ENCODE measurements at regions not wholly inside any gene's neighbourhood (a gene's known extent, or its start where the extent isn't known, plus 50 kb on each side); places are given as distances from the start of the nearest gene placed in this dataset.
A peak's percentile ranks its signal among the peaks of the same experiment; 100 is the strongest.
"Not testable (repeated sequence)": the region's sequence is repeated elsewhere in the genome, so short reads cannot be mapped to it uniquely, and the experiment has no call there.

GRCh38 chr11:34001557-34002064 lies 49.9 kb upstream of the CAPRIN1 start:
- POLR2A ChIA-PET, result no interaction called here

GRCh38 chr11:33999393-33999792 lies 52.1 kb upstream of the CAPRIN1 start:
- no peaks in the 10 kb centered on the region for H3K36me3 Mint-ChIP-seq (ENCODE audit: low read depth)
- no peak overlapping the region for H3K27ac Mint-ChIP-seq
- H3K27me3 Mint-ChIP-seq, result peaks cover 11% of the 10 kb centered on the region
- ChIA-PET CTCF (interaction anchor here (1.0 to 3.9 kb wide), 3 partner anchors 12 to 141 kb away, joined by 3 to 38 read pairs (median 3); no protein-coding TSS in a partner anchor), POLR2A (no interaction called here)
- intact Hi-C loops (cut with DNase I, micrococcal nuclease), result loop anchor here (5.0 kb wide), 2 partner anchors 53 to 493 kb away; partner anchors contain the start of gene CAPRIN1 (in 1 of the 2)
- H3K4me3 Mint-ChIP-seq, result no peak overlapping the region
- DNase-seq, result no peak
- no peak for ATAC-seq
- H3K4me1 Mint-ChIP-seq, result peaks cover 9% of the 10 kb centered on the region
- no peaks in the 10 kb centered on the region for H3K9me3 Mint-ChIP-seq (ENCODE audit: low read depth)

More at GRCh38 chr11:34001557-34002064, 49.9 kb upstream of the CAPRIN1 start:
- Mint-ChIP-seq H3K4me1 (peaks cover 9% of the 10 kb centered on the region), H3K4me3 (no peak overlapping the region), H3K27ac (no peak overlapping the region), H3K36me3 (ENCODE audit: low read depth) (no peaks in the 10 kb centered on the region), H3K27me3 (peaks cover 10% of the 10 kb centered on the region), H3K9me3 (ENCODE audit: low read depth) (no peaks in the 10 kb centered on the region)
- no peak for DNase-seq
- intact Hi-C loops (cut with DNase I, micrococcal nuclease), result no loop called here
- ATAC-seq, result no peak
- CTCF ChIA-PET, result interaction anchor here (0.7 kb wide), 1 partner anchor 18 kb away, joined by 3 read pairs; no protein-coding TSS in a partner anchor

- CTCF ChIA-PET, result interaction anchor here (0.6 to 3.9 kb wide), 26 partner anchors 9 to 495 kb away, joined by 3 to 38 read pairs (median 4); partner anchors contain the start of genes ABTB2, CAPRIN1 and NAT10
- Mint-ChIP-seq H3K27me3 (peaks cover 11% of the 10 kb centered on the region), H3K9me3 (ENCODE audit: low read depth) (no peaks in the 10 kb centered on the region), H3K36me3 (ENCODE audit: low read depth) (no peaks in the 10 kb centered on the region), H3K4me3 (no peak overlapping the region), H3K27ac (no peak overlapping the region), H3K4me1 (peaks cover 9% of the 10 kb centered on the region)
- peak; percentile 18 for ATAC-seq
- POLR2A ChIA-PET, result no interaction called here
- intact Hi-C loops (cut with DNase I, micrococcal nuclease), result loop anchor here (1.0 to 5.0 kb wide), 8 partner anchors 54 to 495 kb away; partner anchors contain the start of genes CAPRIN1 (in 2 of the 2) and NAT10 (in 1 of the 2)
- no peak for DNase-seq
Observed at GRCh38 chr11:33997584-33998251, 53.8 kb upstream of the CAPRIN1 start.

- Mint-ChIP-seq H3K4me3 (no peak overlapping the region), H3K27me3 (peaks cover 11% of the 10 kb centered on the region), H3K4me1 (peaks cover 9% of the 10 kb centered on the region), H3K9me3 (ENCODE audit: low read depth) (no peaks in the 10 kb centered on the region), H3K36me3 (ENCODE audit: low read depth) (no peaks in the 10 kb centered on the region), H3K27ac (no peak overlapping the region)
- ATAC-seq (peak; percentile 99), DNase-seq (peak; percentile 84)
- intact Hi-C loops (cut with DNase I, micrococcal nuclease), result loop anchor here (1.0 to 5.0 kb wide), 8 partner anchors 55 to 496 kb away; partner anchors contain the start of genes CAPRIN1 (in 2 of the 2) and NAT10 (in 1 of the 2)
- ChIA-PET POLR2A (interaction anchor here (0.5 to 0.6 kb wide), 2 partner anchors 129 to 144 kb away, joined by 3 read pairs; no protein-coding TSS in a partner anchor), CTCF (interaction anchor here (0.6 to 3.9 kb wide), 31 partner anchors 9 to 496 kb away, joined by 3 to 38 read pairs (median 4); partner anchors contain the start of genes ABTB2, CAPRIN1 and NAT10)
Observed at GRCh38 chr11:33996498-33997454, 54.8 kb upstream of the CAPRIN1 start.

GRCh38 chr11:33994937-33995336 lies 56.6 kb upstream of the CAPRIN1 start:
- ATAC-seq, result no peak
- ChIA-PET POLR2A (interaction anchor here (0.7 kb wide), 1 partner anchor 157 kb away, joined by 5 read pairs; no protein-coding TSS in a partner anchor), CTCF (interaction anchor here (0.5 to 0.8 kb wide), 4 partner anchors 11 to 376 kb away, joined by 3 to 4 read pairs (median 4); no protein-coding TSS in a partner anchor)
- DNase-seq, result no peak
- peaks cover 13% of the 10 kb centered on the region for H3K27me3 Mint-ChIP-seq
- H3K4me3 Mint-ChIP-seq, result no peak overlapping the region
- H3K4me1 Mint-ChIP-seq, result peaks cover 14% of the 10 kb centered on the region
- no peaks in the 10 kb centered on the region for H3K36me3 Mint-ChIP-seq (ENCODE audit: low read depth)
- no peaks in the 10 kb centered on the region for H3K9me3 Mint-ChIP-seq (ENCODE audit: low read depth)
- intact Hi-C loops (cut with DNase I, micrococcal nuclease), result loop anchor here (5.0 kb wide), 2 partner anchors 57 to 497 kb away; partner anchors contain the start of gene CAPRIN1 (in 1 of the 2)
- H3K27ac Mint-ChIP-seq, result no peak overlapping the region

- H3K27me3 Mint-ChIP-seq; H3K9me3 Mint-ChIP-seq (ENCODE audit: low read depth); ATAC-seq; intact Hi-C loops (cut with DNase I, micrococcal nuclease); H3K4me1 Mint-ChIP-seq; H3K36me3 Mint-ChIP-seq (ENCODE audit: low read depth); POLR2A ChIA-PET: not testable (repeated sequence)
- CTCF ChIA-PET, result interaction anchor here (0.6 to 0.8 kb wide), 3 partner anchors 132 to 275 kb away, joined by 3 to 4 read pairs (median 3); no protein-coding TSS in a partner anchor
- Mint-ChIP-seq H3K27ac (peak overlapping the region; percentile 37), H3K4me3 (peak overlapping the region; percentile 49)
- peak; percentile 9 for DNase-seq
Observed at GRCh38 chr11:33991136-33991535, 60.4 kb upstream of the CAPRIN1 start.

GRCh38 chr11:33990131-33990530 lies 61.4 kb upstream of the CAPRIN1 start:
- ATAC-seq; H3K4me3 Mint-ChIP-seq; H3K36me3 Mint-ChIP-seq (ENCODE audit: low read depth); intact Hi-C loops (cut with DNase I, micrococcal nuclease); POLR2A ChIA-PET; DNase-seq; H3K4me1 Mint-ChIP-seq; H3K9me3 Mint-ChIP-seq (ENCODE audit: low read depth); H3K27ac Mint-ChIP-seq; H3K27me3 Mint-ChIP-seq: not testable (repeated sequence)
- CTCF ChIA-PET, result interaction anchor here (1.0 to 3.9 kb wide), 2 partner anchors 120 to 128 kb away, joined by 4 to 30 read pairs; no protein-coding TSS in a partner anchor

- Mint-ChIP-seq H3K4me3 (no peak overlapping the region), H3K27ac (no peak overlapping the region), H3K9me3 (ENCODE audit: low read depth) (no peaks in the 10 kb centered on the region), H3K4me1 (peaks cover 4% of the 10 kb centered on the region), H3K27me3 (peaks cover 7% of the 10 kb centered on the region), H3K36me3 (ENCODE audit: low read depth) (no peaks in the 10 kb centered on the region)
- DNase-seq (no peak), ATAC-seq (no peak)
- intact Hi-C loops (cut with DNase I, micrococcal nuclease), result loop anchor here in 1 of 2 experiments (2.0 kb wide), 1 partner anchor 181 kb away; no protein-coding TSS in a partner anchor
- POLR2A ChIA-PET, result no interaction called here
- CTCF ChIA-PET, result interaction anchor here (1.0 to 3.9 kb wide), 4 partner anchors 59 to 132 kb away, joined by 4 to 30 read pairs (median 18); no protein-coding TSS in a partner anchor
Observed at GRCh38 chr11:33989461-33989860, 62.1 kb upstream of the CAPRIN1 start.

- H3K36me3 Mint-ChIP-seq (ENCODE audit: low read depth), result no peaks in the 10 kb centered on the region
- POLR2A ChIA-PET, result interaction anchor here (0.6 kb wide), 1 partner anchor 83 kb away, joined by 3 read pairs; no protein-coding TSS in a partner anchor
Observed at GRCh38 chr11:33988586-33989370, 62.8 kb upstream of the CAPRIN1 start.

More at GRCh38 chr11:33988586-33989370, 62.8 kb upstream of the CAPRIN1 start:
- Mint-ChIP-seq H3K4me3 (no peak overlapping the region), H3K9me3 (ENCODE audit: low read depth) (no peaks in the 10 kb centered on the region), H3K27me3 (peaks cover 7% of the 10 kb centered on the region), H3K27ac (no peak overlapping the region), H3K4me1 (peaks cover 4% of the 10 kb centered on the region)
- CTCF ChIA-PET, result interaction anchor here (0.7 to 3.9 kb wide), 29 partner anchors 9 to 374 kb away, joined by 3 to 38 read pairs (median 4); no protein-coding TSS in a partner anchor
- intact Hi-C loops (cut with DNase I, micrococcal nuclease), result loop anchor here (1.0 to 2.0 kb wide), 3 partner anchors 130 to 180 kb away; no protein-coding TSS in a partner anchor
- no peak for DNase-seq
- no peak for ATAC-seq

Data from activated CD4-positive, alpha-beta T cell treated with anti-CD3 and anti-CD28 coated beads for 36 hours (primary cell).